Activated B cell treated with CpG ODN at 0.5 μM for 24 hours (primary cell): ENCODE measurements at regions not wholly inside any gene's neighbourhood (a gene's known extent, or its start where the extent isn't known, plus 50 kb on each side); places are given as distances from the start of the nearest gene placed in this dataset.

Experiments used
- ATAC-seq: fragments of 200-7000 bp; cut with Tn5 transposase; one replicate; pipeline ENCODE4 v1.10.0; 2021; ENCODE audit warnings: low read depth, mild to moderate bottlenecking, moderate library complexity
- CTCF ChIA-PET: fragments of 350-600 bp; sonication (Branson Sonifier 250); formaldehyde crosslinking; loops from one replicate; lab custom pipeline; 2021; ENCODE audit warnings: antibody characterized with exemption; lab: Charles Lee
- POLR2A ChIA-PET: fragments of 350-600 bp; sonication (Branson Sonifier 250); formaldehyde crosslinking; loops from one replicate; lab custom pipeline; 2021; ENCODE audit warnings: antibody characterized with exemption; lab: Charles Lee
- DNase-seq: peaks from one replicate; pipeline ENCODE4 v3.0.0; 2022
- H3K27ac Mint-ChIP-seq: one replicate; pipeline ENCODE4 v1.8.0; 2020; ENCODE audit warnings: mixed read lengths
- H3K27me3 Mint-ChIP-seq: one replicate; pipeline ENCODE4 v1.8.0; 2021; ENCODE audit warnings: mixed read lengths
- H3K36me3 Mint-ChIP-seq: one replicate; pipeline ENCODE4 v1.8.0; 2021; ENCODE audit warnings: low read depth, mixed read lengths
- H3K4me1 Mint-ChIP-seq: one replicate; pipeline ENCODE4 v1.8.0; 2021; ENCODE audit warnings: mixed read lengths
- H3K4me3 Mint-ChIP-seq: one replicate; pipeline ENCODE4 v1.8.0; 2020; ENCODE audit warnings: mild to moderate bottlenecking, mixed read lengths
- H3K9me3 Mint-ChIP-seq: one replicate; pipeline ENCODE4 v1.8.0; 2020; ENCODE audit warnings: mixed read lengths
- intact Hi-C: fragments of 100-400 bp; cut with micrococcal nuclease; formaldehyde crosslinking; loops from one replicate; pipeline ENCODE4 v1.15.1; 2024
- TF ChIP-seq, protein P1 (sequence below): fragments of 200-600 bp; IDR thresholded peaks from one replicate; pipeline ENCODE4 v1.8.0; 2022; ENCODE audit warnings: antibody characterized with exemption, mild to moderate bottlenecking

DNA sequence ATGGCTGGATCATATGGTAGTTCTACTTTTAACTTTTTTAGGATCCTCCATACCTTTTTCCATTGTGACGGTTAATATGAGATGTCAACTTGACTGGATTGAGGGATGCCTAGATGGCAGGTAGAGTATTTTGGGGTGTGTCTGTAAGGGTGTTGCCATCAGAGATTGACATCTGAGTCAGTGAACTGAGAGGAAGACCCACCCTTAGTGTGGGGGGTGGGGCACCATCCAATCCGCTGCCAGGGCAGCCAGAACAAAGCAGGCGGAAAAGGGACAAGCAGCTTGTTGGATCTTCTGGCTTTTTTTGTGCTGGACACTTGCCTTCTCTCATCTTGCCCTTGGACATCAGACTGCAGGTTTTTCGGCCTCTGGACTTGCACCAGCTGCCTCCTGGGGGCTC is 168.5 kb upstream of the CXCL13 start:
- TF ChIP-seq, protein P1, sequence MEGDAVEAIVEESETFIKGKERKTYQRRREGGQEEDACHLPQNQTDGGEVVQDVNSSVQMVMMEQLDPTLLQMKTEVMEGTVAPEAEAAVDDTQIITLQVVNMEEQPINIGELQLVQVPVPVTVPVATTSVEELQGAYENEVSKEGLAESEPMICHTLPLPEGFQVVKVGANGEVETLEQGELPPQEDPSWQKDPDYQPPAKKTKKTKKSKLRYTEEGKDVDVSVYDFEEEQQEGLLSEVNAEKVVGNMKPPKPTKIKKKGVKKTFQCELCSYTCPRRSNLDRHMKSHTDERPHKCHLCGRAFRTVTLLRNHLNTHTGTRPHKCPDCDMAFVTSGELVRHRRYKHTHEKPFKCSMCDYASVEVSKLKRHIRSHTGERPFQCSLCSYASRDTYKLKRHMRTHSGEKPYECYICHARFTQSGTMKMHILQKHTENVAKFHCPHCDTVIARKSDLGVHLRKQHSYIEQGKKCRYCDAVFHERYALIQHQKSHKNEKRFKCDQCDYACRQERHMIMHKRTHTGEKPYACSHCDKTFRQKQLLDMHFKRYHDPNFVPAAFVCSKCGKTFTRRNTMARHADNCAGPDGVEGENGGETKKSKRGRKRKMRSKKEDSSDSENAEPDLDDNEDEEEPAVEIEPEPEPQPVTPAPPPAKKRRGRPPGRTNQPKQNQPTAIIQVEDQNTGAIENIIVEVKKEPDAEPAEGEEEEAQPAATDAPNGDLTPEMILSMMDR, result no peak
- Mint-ChIP-seq H3K27me3 (no peaks in the 10 kb centered on the region), H3K4me1 (peaks cover 4% of the 10 kb centered on the region), H3K27ac (no peak overlapping the region), H3K4me3 (no peak overlapping the region), H3K9me3 (no peaks in the 10 kb centered on the region), H3K36me3 (no peaks in the 10 kb centered on the region)
- ATAC-seq (no peak), DNase-seq (no peak)
- intact Hi-C loops, result no loop called here
- ChIA-PET POLR2A (no interaction called here), CTCF (no interaction called here)

DNA sequence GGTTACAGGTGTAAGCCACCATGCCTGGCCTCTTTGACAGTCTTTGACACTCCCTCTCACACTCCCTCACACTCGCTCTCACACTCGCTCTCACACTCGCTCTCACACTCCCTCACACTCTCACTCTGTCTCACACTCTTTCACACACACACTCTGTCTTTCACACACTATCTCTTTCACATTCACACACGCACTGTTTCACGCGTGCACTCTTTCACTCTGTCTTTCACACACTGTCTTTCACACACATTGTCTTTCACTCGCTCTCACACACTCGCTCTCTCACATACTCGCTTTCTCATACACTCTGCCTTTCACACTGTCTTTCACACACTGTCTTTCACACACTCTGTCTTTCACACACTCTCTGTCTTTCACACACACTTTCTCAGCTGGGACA is 167.1 kb upstream of the CXCL13 start:
- Mint-ChIP-seq H3K4me3 (no peak overlapping the region), H3K27ac (no peak overlapping the region), H3K27me3 (no peaks in the 10 kb centered on the region), H3K36me3 (no peaks in the 10 kb centered on the region), H3K9me3 (no peaks in the 10 kb centered on the region), H3K4me1 (no peaks in the 10 kb centered on the region)
- ATAC-seq, result no peak
- POLR2A ChIA-PET, result no interaction called here
- no peak for DNase-seq
- intact Hi-C loops, result no loop called here
- CTCF ChIA-PET, result no interaction called here
- TF ChIP-seq, protein P1, result no peak

DNA sequence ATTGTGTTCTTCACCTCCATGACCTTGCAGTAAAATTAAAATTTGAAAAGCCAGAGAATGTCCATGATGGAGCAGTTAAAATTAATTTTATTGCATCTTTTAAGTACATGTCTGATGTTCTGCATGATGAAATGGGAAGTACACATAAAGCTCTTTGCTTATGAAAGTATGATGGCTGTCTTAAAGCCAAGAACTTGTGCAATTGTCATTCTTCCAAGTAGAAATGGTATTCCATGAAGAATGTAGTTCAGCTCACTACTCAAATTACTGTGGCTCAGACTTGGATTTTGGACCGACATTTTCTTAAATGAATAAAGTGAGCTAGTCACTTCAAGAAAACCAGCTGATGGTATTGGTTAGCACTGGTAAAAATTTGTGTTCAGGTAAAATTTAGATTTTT is 161.7 kb upstream of the CXCL13 start:
- peaks cover 2% of the 10 kb centered on the region for H3K27me3 Mint-ChIP-seq
- TF ChIP-seq, protein P1, result no peak
- H3K4me1 Mint-ChIP-seq, result no peaks in the 10 kb centered on the region
- H3K4me3 Mint-ChIP-seq, result no peak overlapping the region
- CTCF ChIA-PET, result interaction anchor here (1.0 to 1.5 kb wide), 2 partner anchors 11 to 21 kb away, joined by 3 to 4 read pairs; no protein-coding TSS in a partner anchor
- no peaks in the 10 kb centered on the region for H3K36me3 Mint-ChIP-seq
- no peaks in the 10 kb centered on the region for H3K9me3 Mint-ChIP-seq
- POLR2A ChIA-PET, result no interaction called here
- no peak overlapping the region for H3K27ac Mint-ChIP-seq
- DNase-seq (no peak), ATAC-seq (no peak)
- intact Hi-C loops, result no loop called here

DNA sequence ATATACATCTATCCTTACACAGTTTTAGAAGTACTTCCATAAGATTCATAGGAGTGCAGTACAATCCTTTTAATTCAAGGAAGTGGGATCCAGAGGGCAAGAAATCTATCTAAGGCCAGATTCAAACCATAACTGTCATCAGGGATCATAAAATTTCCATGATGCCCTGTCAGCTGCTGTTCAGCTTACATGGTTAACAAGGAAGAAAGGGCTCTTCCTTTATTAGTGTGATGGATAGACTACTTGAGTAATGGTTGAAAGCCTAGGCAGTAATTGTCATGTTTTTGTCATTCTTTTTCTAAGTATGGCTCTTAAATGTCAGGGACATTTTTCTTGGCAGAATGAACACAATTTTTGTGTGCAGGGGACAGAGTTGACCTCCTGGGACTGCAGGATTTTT is 159.8 kb upstream of the CXCL13 start:
- ChIA-PET CTCF (no interaction called here), POLR2A (no interaction called here)
- Mint-ChIP-seq H3K4me1 (no peaks in the 10 kb centered on the region), H3K27ac (no peak overlapping the region), H3K27me3 (peaks cover 2% of the 10 kb centered on the region), H3K4me3 (no peak overlapping the region), H3K36me3 (no peaks in the 10 kb centered on the region), H3K9me3 (no peaks in the 10 kb centered on the region)
- no peak for DNase-seq
- no peak for ATAC-seq
- TF ChIP-seq, protein P1, result no peak
- intact Hi-C loops, result no loop called here

DNA sequence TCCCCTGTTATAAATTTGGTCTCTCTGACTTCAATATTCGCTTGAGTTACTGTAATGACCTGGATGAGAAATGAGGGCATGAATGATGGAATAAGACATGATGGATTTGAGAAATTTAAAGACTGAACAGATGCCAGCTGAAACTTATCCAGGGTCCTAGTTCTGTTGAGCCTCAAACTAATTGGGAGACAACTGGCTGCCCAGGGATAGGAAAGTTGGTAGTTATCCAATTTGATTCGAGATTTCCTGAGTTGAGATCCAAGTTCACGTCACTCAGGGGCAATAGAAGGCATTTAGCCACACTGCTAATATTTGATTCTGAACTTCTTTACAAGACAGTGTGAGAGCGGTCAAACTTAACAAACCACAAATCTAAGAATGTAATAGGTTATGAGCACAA is 159.0 kb upstream of the CXCL13 start:
- Mint-ChIP-seq H3K27ac (no peak overlapping the region), H3K27me3 (peaks cover 2% of the 10 kb centered on the region), H3K36me3 (no peaks in the 10 kb centered on the region), H3K4me1 (no peaks in the 10 kb centered on the region), H3K9me3 (no peaks in the 10 kb centered on the region), H3K4me3 (no peak overlapping the region)
- ATAC-seq (no peak), DNase-seq (no peak)
- POLR2A ChIA-PET, result no interaction called here
- CTCF ChIA-PET, result interaction anchor here (1.5 kb wide), 1 partner anchor 19 kb away, joined by 3 read pairs; no protein-coding TSS in a partner anchor
- intact Hi-C loops, result no loop called here
- TF ChIP-seq, protein P1, result no peak
